Lower lobe of right lung (tissue), 2 donors: ENCODE measurements at regions not wholly inside any gene's neighbourhood (a gene's known extent, or its start where the extent isn't known, plus 50 kb on each side); places are given as distances from the start of the nearest gene placed in this dataset.

ENCODE experiments used
- ATAC-seq, 2 donors: fragments of 200-7000 bp; cut with Tn5 transposase; one replicate each; pipeline ENCODE4 v1.9.1; 2020 to 2022; ENCODE audit warnings: mild to moderate bottlenecking in 2 of 2, moderate library complexity in 2 of 2
- DNase-seq: peaks from one replicate; pipeline ENCODE4 v3.0.0-alpha.2; 2020
- H3K27ac ChIP-seq: fragments of 200-600 bp; one replicate; pipeline ENCODE4 v1.8.0; 2022
- H3K27me3 ChIP-seq: fragments of 200-600 bp; one replicate; pipeline ENCODE4 v1.8.0; 2022; ENCODE audit warnings: low read depth
- H3K36me3 ChIP-seq: fragments of 200-600 bp; one replicate; pipeline ENCODE4 v1.8.0; 2022; ENCODE audit warnings: mild to moderate bottlenecking
- H3K4me1 ChIP-seq: fragments of 200-600 bp; one replicate; pipeline ENCODE4 v1.8.0; 2022
- H3K4me3 ChIP-seq: fragments of 200-600 bp; one replicate; pipeline ENCODE4 v1.8.0; 2022; ENCODE audit warnings: mild to moderate bottlenecking
- H3K9me3 ChIP-seq: fragments of 200-600 bp; one replicate; pipeline ENCODE4 v1.8.0; 2022
- CTCF ChIP-seq: fragments of 200-600 bp; IDR thresholded peaks from one replicate; pipeline ENCODE4 v1.8.0; 2022; ENCODE audit warnings: antibody characterized with exemption, mild to moderate bottlenecking
- intact Hi-C: fragments of 100-400 bp; cut with DNase I; formaldehyde crosslinking; loops from one replicate; pipeline ENCODE4 v1.11.0; 2022
- donor health status: DM: no; HTN: yes; CAD: no; lungs with severe emphysema.

DNA sequence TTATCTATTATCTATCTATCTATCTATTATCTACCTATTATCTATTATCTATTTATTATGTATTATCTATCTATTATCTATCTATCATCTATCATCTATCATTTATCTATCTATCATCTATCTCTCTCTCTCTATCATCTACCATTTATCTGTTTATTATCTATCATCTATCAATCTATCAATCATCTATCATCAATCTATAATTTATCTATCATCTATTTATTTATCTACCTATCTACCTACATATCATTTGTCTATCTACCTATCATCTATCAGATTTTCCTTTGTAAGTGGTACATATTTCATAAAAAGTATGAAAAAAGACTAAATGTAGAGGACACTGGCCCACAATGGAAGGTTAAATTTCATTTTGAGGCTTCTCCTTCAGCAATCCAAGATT is 212.1 kb upstream of the EXOC2 start:
- ATAC-seq, result no peak
- Histone ChIP-seq H3K9me3 (no peaks in the 10 kb centered on the region), H3K36me3 (no peaks in the 10 kb centered on the region), H3K27ac (no peak overlapping the region), H3K4me3 (no peak overlapping the region), H3K4me1 (peaks cover 22% of the 10 kb centered on the region), H3K27me3 (peaks cover 6% of the 10 kb centered on the region)
- intact Hi-C loops, result no loop called here
- TF ChIP-seq CTCF, result no peak
- DNase-seq, result no peak

DNA sequence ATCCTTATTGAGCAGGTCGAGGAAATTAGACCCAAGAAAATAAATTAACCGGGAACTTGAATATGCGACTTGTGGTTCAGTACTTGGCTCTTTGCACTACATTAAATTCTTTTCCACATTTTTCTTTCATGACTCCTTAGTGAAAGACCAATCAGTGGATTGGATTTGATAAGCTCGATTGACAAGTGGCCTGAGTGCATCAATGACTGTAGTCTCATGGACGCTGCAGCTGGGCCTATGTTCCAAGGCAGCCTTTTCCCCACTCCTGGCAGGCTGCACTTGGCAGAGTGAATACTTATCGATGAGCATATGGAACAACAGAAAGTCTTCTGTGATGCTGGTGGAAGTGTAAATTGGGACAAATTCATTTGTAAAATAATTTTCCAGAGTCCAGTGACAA is 210.8 kb upstream of the EXOC2 start:
- TF ChIP-seq CTCF, result no peak
- no peak for DNase-seq
- no peak overlapping the region for H3K27ac ChIP-seq
- H3K9me3 ChIP-seq, result no peaks in the 10 kb centered on the region
- H3K4me1 ChIP-seq, result peaks cover 22% of the 10 kb centered on the region
- H3K36me3 ChIP-seq, result no peaks in the 10 kb centered on the region
- no peak for ATAC-seq
- H3K4me3 ChIP-seq, result no peak overlapping the region
- intact Hi-C loops, result no loop called here
- H3K27me3 ChIP-seq, result peaks cover 6% of the 10 kb centered on the region

GRCh38 chr6:901696-902460 is 208.9 kb upstream of the EXOC2 start:
- Histone ChIP-seq H3K4me1 (peaks cover 22% of the 10 kb centered on the region), H3K36me3 (no peaks in the 10 kb centered on the region), H3K27me3 (peaks cover 6% of the 10 kb centered on the region), H3K4me3 (no peak overlapping the region), H3K27ac (no peak overlapping the region), H3K9me3 (no peaks in the 10 kb centered on the region)
- TF ChIP-seq CTCF, result no peak
- intact Hi-C loops, result no loop called here
- DNase-seq (no peak), ATAC-seq (no peak)

DNA sequence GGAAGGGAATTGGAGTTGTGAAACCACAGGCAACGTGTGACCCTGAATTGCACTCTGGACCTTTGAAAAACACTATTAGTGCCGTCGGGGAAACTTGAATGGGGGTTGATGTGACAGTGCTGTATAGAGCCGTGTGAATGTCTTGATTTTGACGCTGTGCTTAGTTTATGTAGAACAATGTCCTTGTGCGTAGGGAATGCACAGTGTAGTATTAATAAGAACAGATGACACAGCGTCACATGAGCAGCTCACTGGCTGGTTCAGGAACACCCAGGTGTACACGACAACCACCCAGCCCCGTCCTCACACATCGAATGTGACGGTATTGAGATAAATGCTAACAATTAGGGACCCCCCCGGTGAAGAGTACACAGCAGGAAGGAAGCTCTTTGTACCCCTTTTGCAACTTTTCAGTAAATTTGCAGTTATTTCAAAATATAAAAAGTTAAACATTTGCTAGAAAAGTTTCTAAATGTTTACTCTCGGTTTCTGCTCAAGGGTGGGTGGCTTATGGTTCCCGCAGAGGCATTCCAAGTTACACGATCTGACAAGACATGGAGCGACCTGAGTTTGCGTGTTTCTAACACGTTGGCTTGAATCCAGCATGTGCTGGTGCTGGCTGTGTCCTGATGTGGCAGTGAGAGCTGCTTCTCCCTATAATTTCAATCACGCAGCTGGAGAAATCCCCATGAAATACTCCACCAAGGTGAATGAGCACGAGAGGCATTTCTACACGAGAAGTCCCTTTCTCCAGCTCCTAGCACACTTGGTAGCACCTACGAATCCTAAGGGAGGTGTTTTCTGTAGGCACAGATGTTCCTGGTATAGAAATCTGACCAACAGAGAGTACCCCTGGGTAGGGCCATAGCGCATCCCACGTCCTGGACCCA is 208.0 kb upstream of the EXOC2 start:
- Histone ChIP-seq H3K9me3 (no peaks in the 10 kb centered on the region), H3K36me3 (no peaks in the 10 kb centered on the region), H3K4me1 (peaks cover 22% of the 10 kb centered on the region), H3K4me3 (no peak overlapping the region), H3K27ac (no peak overlapping the region), H3K27me3 (peaks cover 6% of the 10 kb centered on the region)
- no peak for TF ChIP-seq CTCF
- intact Hi-C loops, result no loop called here
- ATAC-seq, result peak; percentile 31 to 37
- no peak for DNase-seq

DNA sequence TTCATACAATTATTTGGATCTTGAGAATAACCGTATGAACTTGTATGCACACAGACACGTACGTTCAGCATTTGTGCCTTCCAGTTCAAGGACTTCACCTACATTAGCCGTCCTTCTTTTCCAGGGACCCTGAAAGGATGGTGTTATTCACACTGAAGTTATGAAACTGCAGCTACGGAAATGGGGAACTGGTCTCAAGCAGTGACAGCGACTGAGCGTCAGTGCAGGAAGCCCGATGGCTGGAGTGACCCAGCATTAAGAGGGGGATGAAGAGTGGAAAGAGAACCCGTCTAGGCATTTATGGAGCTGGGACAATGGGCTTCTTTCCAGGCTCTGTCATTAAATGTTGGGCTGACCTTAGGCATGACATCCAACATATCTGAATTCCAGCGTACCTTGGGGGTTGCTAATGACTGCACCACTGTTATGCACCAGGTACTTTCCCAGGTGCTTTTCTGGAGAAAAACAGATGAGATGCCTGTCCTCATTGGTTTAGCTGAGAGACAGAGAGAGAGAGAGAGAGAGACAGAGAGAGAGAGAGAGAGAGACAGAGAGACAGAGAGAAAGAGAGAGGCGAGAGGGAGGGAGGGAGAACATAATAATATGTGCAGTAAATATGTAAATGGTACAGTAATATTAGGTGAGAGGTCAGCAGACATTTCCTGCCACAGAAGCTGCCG is 204.7 kb upstream of the EXOC2 start:
- no peak for TF ChIP-seq CTCF
- peaks cover 20% of the 10 kb centered on the region for H3K4me1 ChIP-seq
- no peaks in the 10 kb centered on the region for H3K36me3 ChIP-seq
- no peak overlapping the region for H3K27ac ChIP-seq
- ATAC-seq (no peak), DNase-seq (no peak)
- peaks cover 6% of the 10 kb centered on the region for H3K27me3 ChIP-seq
- H3K9me3 ChIP-seq, result no peaks in the 10 kb centered on the region
- H3K4me3 ChIP-seq, result no peak overlapping the region
- intact Hi-C loops, result no loop called here
